GM20431 (cell line): ENCODE measurements at regions not wholly inside any gene's neighbourhood (a gene's known extent, or its start where the extent isn't known, plus 50 kb on each side); places are given as distances from the start of the nearest gene placed in this dataset.
"Not testable (repeated sequence)": the region's sequence is repeated elsewhere in the genome, so short reads cannot be mapped to it uniquely, and the experiment has no call there.

Source experiments
- in situ Hi-C: fragments of 300-500 bp; cut with MseI, MboI; formaldehyde crosslinking; loops from one replicate; pipeline ENCODE4 v1.15.0; 2020; ENCODE audit warnings: low sequenced_read_pairs; ENCODE audit not compliant: unreplicated experiment

- in situ Hi-C loops = not testable (repeated sequence)
Observed at GRCh38 chr17:22229821-22230220, 537.5 kb downstream of the KCNJ18 start.

GRCh38 chr17:22233382-22233781 lies 541.1 kb downstream of the KCNJ18 start:
- in situ Hi-C loops = no loop called here

DNA sequence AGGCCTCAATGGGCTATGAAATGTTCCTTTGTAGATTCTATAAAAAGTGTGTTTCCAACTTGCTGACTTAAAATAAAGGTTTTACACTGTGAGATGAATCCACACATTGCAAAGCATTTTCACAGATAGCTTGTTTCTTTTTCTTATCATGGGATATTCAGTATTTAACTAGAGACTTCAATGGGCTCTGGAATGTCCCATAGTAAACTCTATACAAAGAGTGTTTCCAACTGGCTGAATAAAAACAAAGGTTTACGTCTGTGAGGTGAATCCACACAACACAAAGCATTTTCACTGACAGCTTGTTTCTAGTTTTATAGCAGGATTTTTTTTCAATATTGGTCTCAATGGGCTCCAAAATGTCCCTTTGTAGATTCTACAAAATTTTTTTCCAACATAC lies 550.1 kb downstream of the KCNJ18 start:
- in situ Hi-C loops = no loop called here

- in situ Hi-C loops = no loop called here
Observed at GRCh38 chr17:22251498-22251897, 559.2 kb downstream of the KCNJ18 start.

- in situ Hi-C loops = no loop called here
Observed at GRCh38 chr17:22253007-22253406, 560.7 kb downstream of the KCNJ18 start.

DNA sequence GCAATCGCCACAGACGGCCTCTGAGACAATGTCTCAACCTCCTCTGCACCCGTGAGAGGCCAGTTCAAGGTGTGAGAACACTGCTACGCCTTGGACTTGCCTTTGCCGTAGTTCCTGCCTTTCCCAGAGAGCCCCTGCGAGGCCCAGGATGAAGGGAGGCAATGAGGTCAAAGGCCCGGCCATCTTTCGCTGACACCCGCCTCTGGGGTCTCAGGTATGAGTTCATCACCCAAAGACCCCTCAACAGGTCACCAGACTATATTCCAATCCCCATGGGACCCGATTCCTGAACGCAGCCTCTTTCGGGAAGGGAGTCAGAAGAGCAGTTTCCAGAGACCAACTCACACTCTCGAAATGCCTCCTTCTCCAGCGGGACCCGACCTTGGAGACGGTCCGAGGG lies 573.5 kb downstream of the KCNJ18 start:
- in situ Hi-C loops = no loop called here

- in situ Hi-C loops = no loop called here
Observed at GRCh38 chr17:22266231-22266630, 573.9 kb downstream of the KCNJ18 start.

GRCh38 chr17:22267019-22267418 lies 574.7 kb downstream of the KCNJ18 start:
- in situ Hi-C loops = no loop called here

DNA sequence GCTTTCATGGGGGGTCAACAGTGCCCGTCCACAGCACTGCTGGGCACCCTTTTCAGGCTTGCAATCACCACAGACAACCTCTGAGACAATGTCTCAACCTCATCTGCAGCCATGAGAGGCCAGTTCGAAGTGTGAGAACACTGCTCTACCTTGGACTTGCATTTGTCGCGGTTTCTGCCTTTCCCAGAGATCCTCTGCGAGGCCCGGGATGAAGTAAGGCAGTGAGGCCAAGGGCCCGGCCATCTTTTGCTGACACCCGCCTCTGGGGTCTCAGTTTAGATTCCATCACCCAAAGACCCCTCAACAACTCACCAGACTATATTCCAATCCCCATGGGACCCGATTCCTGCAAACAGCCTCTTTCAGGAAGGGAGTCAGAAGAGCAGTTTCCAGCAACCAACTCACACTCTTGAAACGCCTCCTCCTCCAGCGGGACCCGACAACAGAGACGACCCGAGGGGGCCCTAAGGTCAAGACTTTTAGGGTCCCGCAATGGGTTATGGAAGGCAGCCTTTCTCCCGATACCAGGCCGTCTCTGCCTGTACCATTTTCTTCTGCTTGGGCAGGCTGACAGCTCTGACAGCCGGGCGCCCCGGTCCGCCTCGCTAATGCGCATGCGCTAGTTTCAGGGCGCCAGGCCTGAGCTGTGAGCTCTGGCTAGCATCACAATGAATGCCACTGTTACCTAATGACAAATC lies 576.0 kb downstream of the KCNJ18 start:
- in situ Hi-C loops = no loop called here

- in situ Hi-C loops = no loop called here
Observed at GRCh38 chr17:22268912-22269220, 576.5 kb downstream of the KCNJ18 start.

DNA sequence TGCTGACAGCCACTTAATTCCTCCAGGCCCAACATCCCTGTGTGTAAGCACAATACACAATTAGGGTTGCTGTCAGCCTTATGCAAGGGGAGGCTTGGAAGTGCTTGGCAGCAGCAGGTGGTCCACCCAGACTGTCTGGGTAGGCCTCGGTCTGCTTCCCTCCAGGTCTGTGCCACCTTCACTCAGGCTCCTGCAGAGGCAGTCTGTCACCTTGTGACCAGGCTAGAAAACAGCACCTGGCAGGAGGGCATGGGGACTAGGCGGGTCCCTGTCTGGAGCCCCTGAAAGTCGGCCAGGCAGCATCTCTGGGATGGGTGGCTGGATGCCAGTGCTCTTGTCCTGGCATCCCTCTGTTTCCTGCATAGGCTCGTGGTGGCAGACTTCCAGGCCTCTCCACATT lies 578.1 kb downstream of the KCNJ18 start:
- in situ Hi-C loops = no loop called here

- in situ Hi-C loops = not testable (repeated sequence)
Observed at GRCh38 chr17:22270809-22271208, 578.5 kb downstream of the KCNJ18 start.

DNA sequence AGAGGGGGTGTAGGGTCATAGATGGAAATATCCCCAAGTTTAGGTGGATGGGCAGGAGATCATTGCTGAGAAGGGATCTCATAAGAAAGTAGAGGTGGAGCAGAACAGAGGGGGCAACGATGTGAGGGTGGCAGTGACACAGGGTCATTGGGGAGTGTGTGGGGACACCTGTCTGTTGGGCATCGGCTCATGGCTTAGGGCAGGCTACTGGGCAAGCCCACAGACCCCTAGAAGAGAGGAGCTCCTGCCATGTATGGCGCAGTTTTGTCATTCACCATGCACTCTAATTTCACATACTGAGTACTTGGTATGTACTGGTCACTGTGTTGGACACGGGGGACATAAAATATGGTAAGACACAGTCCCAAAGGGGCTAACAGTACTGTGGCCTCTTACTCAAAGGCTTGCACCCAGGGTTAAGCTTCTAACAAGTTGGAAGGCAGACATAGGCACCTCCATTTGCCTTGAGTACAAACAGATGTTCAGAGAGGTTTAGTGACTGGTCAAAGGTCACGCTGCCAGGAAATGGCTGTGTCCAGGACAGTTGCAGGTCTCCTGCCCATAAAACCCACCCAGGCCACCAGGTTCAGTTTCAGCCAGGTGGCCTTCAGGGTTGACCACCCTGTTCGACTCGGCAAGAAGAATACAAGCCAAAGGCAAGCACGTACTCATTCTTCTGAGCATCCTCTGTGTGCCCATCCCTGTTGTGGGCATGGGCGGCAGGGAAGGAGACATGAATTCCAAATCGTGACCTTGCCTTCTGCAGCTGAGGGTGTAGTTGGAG lies 580.2 kb downstream of the KCNJ18 start:
- in situ Hi-C loops = no loop called here

- in situ Hi-C loops = no loop called here
Observed at GRCh38 chr17:22273308-22273707, 581.0 kb downstream of the KCNJ18 start.

- in situ Hi-C loops = no loop called here
Observed at GRCh38 chr17:22277595-22277994, 585.3 kb downstream of the KCNJ18 start.

GRCh38 chr17:22278302-22279275 lies 586.3 kb downstream of the KCNJ18 start:
- in situ Hi-C loops = no loop called here

DNA sequence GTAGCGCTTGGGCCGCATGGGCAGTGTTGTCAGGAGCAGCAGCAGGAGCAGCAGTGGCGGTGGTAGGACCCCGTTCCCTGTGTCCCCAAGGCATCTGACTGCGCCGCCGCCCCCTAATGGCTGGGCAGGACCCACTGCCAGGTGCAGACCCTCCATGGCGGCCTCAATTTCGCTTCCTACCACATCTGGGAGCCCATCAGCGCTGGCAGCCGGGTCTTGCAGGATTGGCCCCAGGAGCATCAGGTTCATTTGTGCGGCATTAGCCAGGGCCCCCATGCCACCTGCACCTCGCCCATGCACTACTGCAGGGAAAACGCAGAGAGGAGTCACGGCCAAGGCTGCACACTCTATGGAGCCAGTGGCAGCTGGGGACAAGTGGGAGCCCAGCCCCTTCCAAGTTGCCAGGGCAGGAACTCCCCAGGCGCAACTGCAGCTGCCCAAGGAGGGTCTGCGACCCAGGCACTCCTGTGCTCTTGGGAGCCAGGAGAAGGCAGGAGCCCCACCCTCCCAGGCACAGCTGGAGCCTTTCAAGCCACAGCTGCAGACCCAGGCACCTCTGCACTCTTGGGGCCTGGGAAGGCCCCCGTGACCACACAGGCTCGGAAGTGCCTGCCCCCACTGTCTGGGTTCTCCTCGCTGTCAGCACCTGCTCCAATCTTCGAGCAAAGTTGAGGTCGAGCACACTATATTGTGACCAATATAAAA lies 594.2 kb downstream of the KCNJ18 start:
- in situ Hi-C loops = no loop called here

DNA sequence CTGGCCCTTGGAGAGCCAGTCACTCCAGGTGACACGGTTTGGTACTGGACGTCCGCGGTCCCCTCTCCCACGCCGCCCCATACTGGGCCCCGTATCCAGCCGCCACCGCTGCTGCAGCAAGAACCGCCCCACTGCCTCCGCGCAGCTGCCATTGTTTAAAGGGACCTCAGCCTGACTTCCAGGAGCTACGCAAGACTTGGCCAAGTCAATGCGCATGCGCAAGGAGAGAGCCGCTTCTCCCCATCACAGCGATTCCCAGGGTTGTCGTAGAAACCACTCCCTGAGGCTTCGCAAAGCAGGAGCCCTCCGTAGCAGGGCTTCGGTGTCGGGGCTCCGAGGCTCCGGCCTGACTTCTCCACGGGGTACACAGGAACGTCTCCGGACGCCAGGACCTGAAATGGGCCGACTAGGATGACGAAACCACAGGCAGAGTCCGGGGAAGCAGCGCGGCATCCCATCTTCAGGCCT lies 606.2 kb downstream of the KCNJ18 start:
- in situ Hi-C loops = not testable (repeated sequence)

GRCh38 chr17:22300177-22300576 lies 607.9 kb downstream of the KCNJ18 start:
- in situ Hi-C loops = loop anchor here (25.0 kb wide), 2 partner anchors 88 to 137 kb away; no protein-coding TSS in a partner anchor
